Mucosa of descending colon (tissue), 3 donors: ENCODE measurements at regions not wholly inside any gene's neighbourhood (a gene's known extent, or its start where the extent isn't known, plus 50 kb on each side); places are given as distances from the start of the nearest gene placed in this dataset.

Experiments
- ATAC-seq: fragments of 200-7000 bp; cut with Tn5 transposase; one replicate; pipeline ENCODE4 v1.9.1; 2020; ENCODE audit warnings: mild to moderate bottlenecking, moderate library complexity
- DNase-seq, 3 donors: peaks; one replicate each; pipeline ENCODE4 v3.0.0-alpha.2; 2020
- H3K36me3 ChIP-seq: fragments of 200-600 bp; one replicate; pipeline ENCODE4 v1.8.0; 2021; ENCODE audit warnings: low read depth, mild to moderate bottlenecking
- H3K4me1 ChIP-seq: fragments of 200-600 bp; one replicate; pipeline ENCODE4 v1.8.0; 2021; ENCODE audit warnings: low read depth, mild to moderate bottlenecking
- H3K4me3 ChIP-seq: fragments of 200-600 bp; one replicate; pipeline ENCODE4 v1.8.0; 2021; ENCODE audit warnings: mild to moderate bottlenecking
- H3K9me3 ChIP-seq: fragments of 200-600 bp; one replicate; pipeline ENCODE4 v1.8.0; 2021; ENCODE audit warnings: mild to moderate bottlenecking
- intact Hi-C, 2 donors: fragments of 100-400 bp; cut with DNase I in 1 of 2; cut with micrococcal nuclease in 1 of 2; formaldehyde crosslinking; loops; one replicate each; pipeline versions ENCODE4 v1.11.0 to v1.11.1; 2022; cut with DNase I, micrococcal nuclease
- TF ChIP-seq, protein P1 (sequence below): fragments of 200-600 bp; IDR thresholded peaks from one replicate; pipeline ENCODE4 v1.8.0; 2022; ENCODE audit warnings: antibody characterized with exemption, mild to moderate bottlenecking
- donor health status: DM: no; HTN: no; CAD: no; lungs with moderate emphysema.
- donor health status: DM: no; HTN: no; CAD: no.
- donor health status: DM: no; HTN: yes; CAD: no.

- DNase-seq (no peak), ATAC-seq (no peak)
- Histone ChIP-seq H3K4me1 (no peaks in the 10 kb centered on the region), H3K36me3 (no peaks in the 10 kb centered on the region), H3K4me3 (no peak overlapping the region), H3K9me3 (no peaks in the 10 kb centered on the region)
- TF ChIP-seq, protein P1, sequence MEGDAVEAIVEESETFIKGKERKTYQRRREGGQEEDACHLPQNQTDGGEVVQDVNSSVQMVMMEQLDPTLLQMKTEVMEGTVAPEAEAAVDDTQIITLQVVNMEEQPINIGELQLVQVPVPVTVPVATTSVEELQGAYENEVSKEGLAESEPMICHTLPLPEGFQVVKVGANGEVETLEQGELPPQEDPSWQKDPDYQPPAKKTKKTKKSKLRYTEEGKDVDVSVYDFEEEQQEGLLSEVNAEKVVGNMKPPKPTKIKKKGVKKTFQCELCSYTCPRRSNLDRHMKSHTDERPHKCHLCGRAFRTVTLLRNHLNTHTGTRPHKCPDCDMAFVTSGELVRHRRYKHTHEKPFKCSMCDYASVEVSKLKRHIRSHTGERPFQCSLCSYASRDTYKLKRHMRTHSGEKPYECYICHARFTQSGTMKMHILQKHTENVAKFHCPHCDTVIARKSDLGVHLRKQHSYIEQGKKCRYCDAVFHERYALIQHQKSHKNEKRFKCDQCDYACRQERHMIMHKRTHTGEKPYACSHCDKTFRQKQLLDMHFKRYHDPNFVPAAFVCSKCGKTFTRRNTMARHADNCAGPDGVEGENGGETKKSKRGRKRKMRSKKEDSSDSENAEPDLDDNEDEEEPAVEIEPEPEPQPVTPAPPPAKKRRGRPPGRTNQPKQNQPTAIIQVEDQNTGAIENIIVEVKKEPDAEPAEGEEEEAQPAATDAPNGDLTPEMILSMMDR = no peak
- intact Hi-C loops = no loop called here
Measured at GRCh38 chr20:24052599-24053275, 64.2 kb upstream of the GGTLC1 start.

GRCh38 chr20:24051160-24051559 lies 62.6 kb upstream of the GGTLC1 start:
- Histone ChIP-seq H3K4me1 (no peaks in the 10 kb centered on the region), H3K36me3 (no peaks in the 10 kb centered on the region), H3K9me3 (no peaks in the 10 kb centered on the region), H3K4me3 (no peak overlapping the region)
- no peak for DNase-seq
- no peak for ATAC-seq
- intact Hi-C loops = no loop called here
- TF ChIP-seq, protein P1 = no peak

DNA sequence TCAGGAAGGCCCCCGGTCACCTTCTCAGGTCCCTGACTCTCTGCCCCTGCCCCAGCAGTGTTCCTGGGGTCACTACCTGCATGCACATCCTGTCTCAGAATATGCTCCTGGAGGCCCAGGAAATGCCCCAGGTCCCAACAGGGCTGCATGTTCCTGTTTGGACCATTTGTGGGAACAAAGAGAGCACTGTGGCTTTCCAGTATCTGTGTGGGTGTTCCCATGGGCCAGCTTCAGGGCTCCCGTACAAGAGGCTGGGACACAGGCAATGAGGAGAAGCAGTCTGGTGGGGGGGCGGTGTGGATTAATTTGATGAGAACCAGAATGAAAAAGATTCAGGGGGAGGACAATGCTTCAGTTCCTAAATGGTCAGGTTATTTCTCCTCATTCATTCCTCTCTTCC lies 61.5 kb upstream of the GGTLC1 start:
- H3K4me3 ChIP-seq = no peak overlapping the region
- no peaks in the 10 kb centered on the region for H3K9me3 ChIP-seq
- H3K4me1 ChIP-seq = no peaks in the 10 kb centered on the region
- no peak for ATAC-seq
- intact Hi-C loops = no loop called here
- TF ChIP-seq, protein P1 = no peak
- DNase-seq = no peak
- no peaks in the 10 kb centered on the region for H3K36me3 ChIP-seq

DNA sequence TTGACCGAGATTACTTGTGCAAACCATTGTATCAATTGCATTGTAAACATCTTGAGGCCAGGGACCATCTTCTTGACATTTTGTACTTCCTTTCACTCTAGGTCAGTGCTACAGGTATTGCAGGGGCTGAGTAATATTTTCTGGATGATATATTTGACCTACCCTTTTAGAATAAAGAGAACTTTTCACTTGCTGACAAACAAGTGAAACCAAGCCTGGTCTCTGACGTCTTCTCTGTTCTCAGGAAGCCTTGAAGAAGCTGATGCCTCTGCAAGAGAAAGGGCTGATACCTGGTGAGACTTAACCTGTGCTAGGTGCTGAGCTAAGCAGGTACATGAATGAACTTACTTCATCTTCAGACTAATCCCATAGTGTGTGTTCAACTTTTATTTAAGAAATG lies 60.5 kb upstream of the GGTLC1 start:
- ATAC-seq (no peak), DNase-seq (no peak)
- intact Hi-C loops = no loop called here
- H3K36me3 ChIP-seq = no peaks in the 10 kb centered on the region
- H3K4me3 ChIP-seq = no peak overlapping the region
- H3K9me3 ChIP-seq = no peaks in the 10 kb centered on the region
- no peaks in the 10 kb centered on the region for H3K4me1 ChIP-seq
- TF ChIP-seq, protein P1 = no peak

GRCh38 chr20:24048024-24048611 lies 59.5 kb upstream of the GGTLC1 start:
- no peaks in the 10 kb centered on the region for H3K4me1 ChIP-seq
- intact Hi-C loops = no loop called here
- H3K4me3 ChIP-seq = no peak overlapping the region
- TF ChIP-seq, protein P1 = no peak
- DNase-seq = no peak
- ATAC-seq = no peak
- H3K9me3 ChIP-seq = no peaks in the 10 kb centered on the region
- no peaks in the 10 kb centered on the region for H3K36me3 ChIP-seq
